H1 (cell line): ENCODE measurements at regions not wholly inside any gene's neighbourhood (a gene's known extent, or its start where the extent isn't known, plus 50 kb on each side); places are given as distances from the start of the nearest gene placed in this dataset.

Experiments used
- CTCF ChIA-PET: fragments of 300-600 bp; sonication (Branson Sonifier 250); formaldehyde crosslinking; loops from one replicate; lab custom pipeline; 2021; ENCODE audit not compliant: partially characterized antibody; lab: Charles Lee
- POLR2A ChIA-PET: fragments of 300-600 bp; sonication (Branson Sonifier 250); formaldehyde crosslinking; loops from one replicate; lab custom pipeline; 2021; ENCODE audit warnings: inconsistent platforms; ENCODE audit not compliant: partially characterized antibody; lab: Charles Lee
- DNase-seq, 2 experiments: peaks; one replicate each; pipeline versions ENCODE4 v3.0.0 to v3.0.0-alpha.2; 2010 to 2022; ENCODE audit warnings: low spot score in 2 of 2, low read depth in 1 of 2, mixed read lengths in 1 of 2
- FAIRE-seq: peaks from 2 replicates; lab custom pipeline; 2011; peaks lifted over from hg19 to GRCh38; lab: Jason Lieb, UNC
- H2AFZ ChIP-seq: 2 replicates; pipeline ENCODE4 v1.8.1; 2012; ENCODE audit warnings: low read length, inconsistent platforms
- H2AK5ac ChIP-seq: 2 replicates; pipeline ENCODE4 v1.6.1; 2013; ENCODE audit warnings: low read depth, low read length
- H2BK120ac ChIP-seq: replicated peaks from 2 replicates; pipeline ENCODE3; 2013; ENCODE audit warnings: low read depth, low read length, inconsistent platforms
- H2BK12ac ChIP-seq: 2 replicates; pipeline ENCODE4 v1.6.1; 2013; ENCODE audit warnings: low read depth, low read length
- H2BK15ac ChIP-seq: 2 replicates; pipeline ENCODE4 v1.6.1; 2013; ENCODE audit warnings: low read length
- H2BK20ac ChIP-seq: 2 replicates; pipeline ENCODE4 v1.6.1; 2013; ENCODE audit warnings: low read length
- H2BK5ac ChIP-seq: 2 replicates; pipeline ENCODE4 v1.6.1; 2013; ENCODE audit warnings: low read depth, low read length
- H3K14ac ChIP-seq: 2 replicates; pipeline ENCODE4 v1.6.1; 2013; ENCODE audit warnings: inconsistent platforms; ENCODE audit not compliant: insufficient read length
- H3K18ac ChIP-seq: 2 replicates; pipeline ENCODE4 v1.6.1; 2013; ENCODE audit warnings: low read length; ENCODE audit errors: extremely low read depth
- H3K23ac ChIP-seq: 2 replicates; pipeline ENCODE4 v1.6.1; 2013; ENCODE audit warnings: inconsistent platforms; ENCODE audit not compliant: insufficient read length
- H3K23me2 ChIP-seq: 2 replicates; pipeline ENCODE4 v1.6.1; 2013; ENCODE audit warnings: low read depth, low read length
- H3K27ac ChIP-seq: 2 replicates; pipeline ENCODE4 v1.6.1; 2011; ENCODE audit warnings: low read depth, low read length, inconsistent platforms
- H3K27me3 ChIP-seq, 4 experiments: replicated peaks in 1 of 4; 1 replicate in 1 of 4; 2 replicates in 3 of 4; pipeline versions ENCODE4 v1.6.1 to v1.8.1; 2011 to 2013; ENCODE audit warnings: low read length in 3 of 4, mild to moderate bottlenecking in 3 of 4, inconsistent platforms in 2 of 4, mixed read lengths in 2 of 4, moderate library complexity in 1 of 4; ENCODE audit not compliant: control insufficient read depth in 3 of 4, insufficient read depth in 3 of 4; ENCODE audit errors: extremely low read depth in 1 of 4
- H3K36me3 ChIP-seq, 4 experiments: 2 replicates each; pipeline versions ENCODE4 v1.6.1 to v1.8.1; 2011 to 2013; ENCODE audit warnings: mild to moderate bottlenecking in 4 of 4, low read length in 3 of 4, moderate library complexity in 2 of 4, control low read depth in 1 of 4, inconsistent platforms in 1 of 4; ENCODE audit not compliant: insufficient read depth in 4 of 4, control insufficient read depth in 2 of 4
- H3K4ac ChIP-seq: replicated peaks from 2 replicates; pipeline ENCODE3; 2013; ENCODE audit warnings: low read length, low read depth, mixed read lengths, inconsistent platforms; ENCODE audit not compliant: insufficient read length
- H3K4me1 ChIP-seq, 4 experiments: replicated peaks in 1 of 4; 1 replicate in 1 of 4; 2 replicates in 3 of 4; pipeline versions ENCODE4 v1.6.1 to v1.8.1; 2011 to 2013; ENCODE audit warnings: low read length in 3 of 4, inconsistent platforms in 2 of 4, mixed read lengths in 1 of 4; ENCODE audit not compliant: insufficient read depth in 4 of 4, control insufficient read depth in 3 of 4
- H3K4me2 ChIP-seq, 2 experiments: 2 replicates each; pipeline versions ENCODE4 v1.6.1 to v1.8.1; 2011 to 2013; ENCODE audit warnings: low read depth in 2 of 2, low read length in 2 of 2, control low read depth in 1 of 2, inconsistent platforms in 1 of 2, mild to moderate bottlenecking in 1 of 2; ENCODE audit not compliant: insufficient read depth in 1 of 2
- H3K4me3 ChIP-seq, 4 experiments: fragments of 200-600, 300-600 bp in 1 of 4; sonication (generic), shearing (Covaris generic), sonication (Bioruptor Twin) in 1 of 4; 2 replicates each; pipeline versions ENCODE4 v1.5.1 to v1.8.1; 2011 to 2016; ENCODE audit warnings: low read length in 4 of 4, low read depth in 3 of 4, control low read depth in 2 of 4, inconsistent platforms in 2 of 4, mild to moderate bottlenecking in 2 of 4, mixed read lengths in 1 of 4, moderate library complexity in 1 of 4; ENCODE audit not compliant: insufficient read depth in 2 of 4; ENCODE audit errors: extremely low read depth in 1 of 4
- H3K56ac ChIP-seq: replicated peaks from 2 replicates; pipeline ENCODE3; 2013; ENCODE audit warnings: low read depth, mild to moderate bottlenecking, mixed read lengths, low read length, inconsistent platforms; ENCODE audit not compliant: insufficient read length
- H3K79me1 ChIP-seq: 2 replicates; pipeline ENCODE4 v1.6.1; 2013; ENCODE audit warnings: low read depth, low read length, control low read depth
- H3K79me2 ChIP-seq, 2 experiments: 2 replicates each; pipeline versions ENCODE4 v1.6.1 to v1.8.1; 2012 to 2013; ENCODE audit warnings: low read length in 2 of 2, mild to moderate bottlenecking in 2 of 2, inconsistent platforms in 1 of 2; ENCODE audit not compliant: insufficient read depth in 2 of 2, control insufficient read depth in 1 of 2
- H3K9ac ChIP-seq, 4 experiments: replicated peaks in 1 of 4; 1 replicate in 1 of 4; 2 replicates in 3 of 4; pipeline versions ENCODE4 v1.6.1 to v1.8.1; 2011 to 2013; ENCODE audit warnings: low read depth in 3 of 4, low read length in 3 of 4, control low read depth in 2 of 4, mild to moderate bottlenecking in 2 of 4, moderate library complexity in 2 of 4, inconsistent platforms in 1 of 4; ENCODE audit errors: extremely low read depth in 1 of 4
- H3K9me3 ChIP-seq, 2 experiments: 2 replicates each; pipeline versions ENCODE4 v1.6.1 to v1.8.1; 2012 to 2013; ENCODE audit warnings: mild to moderate bottlenecking in 2 of 2, moderate library complexity in 2 of 2, control low read depth in 1 of 2, inconsistent platforms in 1 of 2, low read depth in 1 of 2, low read length in 1 of 2, mixed read lengths in 1 of 2; ENCODE audit not compliant: insufficient read depth in 2 of 2
- H4K20me1 ChIP-seq, 2 experiments: replicated peaks in 1 of 2; 2 replicates each; pipeline versions ENCODE3 to v1.8.1; 2011 to 2013; ENCODE audit warnings: inconsistent platforms in 2 of 2, low read length in 2 of 2, mild to moderate bottlenecking in 1 of 2; ENCODE audit not compliant: insufficient read depth in 2 of 2, control insufficient read depth in 1 of 2
- H4K5ac ChIP-seq: 2 replicates; pipeline ENCODE4 v1.6.1; 2013; ENCODE audit warnings: low read length, low read depth, mixed read lengths, inconsistent platforms; ENCODE audit not compliant: insufficient read length
- H4K8ac ChIP-seq: 2 replicates; pipeline ENCODE4 v1.8.0; 2013; ENCODE audit warnings: mild to moderate bottlenecking, moderate library complexity, low read length, inconsistent platforms; ENCODE audit not compliant: insufficient read depth; ENCODE audit errors: extremely low read depth
- H4K91ac ChIP-seq: replicated peaks from 2 replicates; pipeline ENCODE3; 2013; ENCODE audit warnings: low read length, mixed read lengths, inconsistent platforms; ENCODE audit not compliant: insufficient read length
- CREB1 ChIP-seq: IDR thresholded peaks from 2 replicates; pipeline ENCODE4 v1.6.1; 2012; ENCODE audit warnings: inconsistent platforms
- FOSL1 ChIP-seq: IDR thresholded peaks from 2 replicates; pipeline ENCODE4 v1.6.1; 2011; ENCODE audit warnings: mild to moderate bottlenecking, low read depth, low read length, moderate library complexity; ENCODE audit not compliant: insufficient read depth
- GABPA ChIP-seq: IDR thresholded peaks from 2 replicates; pipeline ENCODE4 v1.6.1; 2011; ENCODE audit warnings: mild to moderate bottlenecking, low read length, moderate library complexity, borderline replicate concordance; ENCODE audit not compliant: insufficient read depth
- KDM4A ChIP-seq: IDR thresholded peaks from one replicate; pipeline ENCODE4 v1.7.1; 2012; ENCODE audit warnings: low read depth, mild to moderate bottlenecking, moderate library complexity, low read length, inconsistent platforms; ENCODE audit not compliant: severe bottlenecking
- NANOG ChIP-seq: IDR thresholded peaks from 2 replicates; pipeline ENCODE4 v1.6.1; 2011; ENCODE audit warnings: low read length, low read depth, mild to moderate bottlenecking, inconsistent platforms; ENCODE audit not compliant: insufficient read depth, poor library complexity, severe bottlenecking
- PHF8 ChIP-seq: fragments of 200-600 bp; sonication (generic); conservative IDR thresholded peaks from 2 replicates; pipeline ENCODE4 v1.7.1; 2012; ENCODE audit warnings: low read depth, mild to moderate bottlenecking, inconsistent platforms, low read length, moderate library complexity
- POLR2A ChIP-seq, 2 experiments: IDR thresholded peaks; 1 replicate in 1 of 2; 2 replicates in 1 of 2; pipeline ENCODE4 v1.6.1; 2011; ENCODE audit warnings: low read depth in 2 of 2, low read length in 2 of 2, mild to moderate bottlenecking in 2 of 2; ENCODE audit errors: control extremely low read depth in 1 of 2
- SUZ12 ChIP-seq: fragments of 200-600 bp; sonication (generic); IDR thresholded peaks from 2 replicates; pipeline ENCODE4 v1.6.1; 2012; ENCODE audit warnings: mild to moderate bottlenecking, inconsistent platforms, low read length, moderate library complexity, mixed read lengths
- TAF1 ChIP-seq: IDR thresholded peaks from 2 replicates; pipeline ENCODE4 v1.6.1; 2011; ENCODE audit warnings: mild to moderate bottlenecking, low read depth, low read length
- TF ChIP-seq, protein P1 (sequence below): IDR thresholded peaks from 2 replicates; pipeline ENCODE4 v1.6.1; 2011; ENCODE audit warnings: low read depth, mild to moderate bottlenecking, low read length; ENCODE audit not compliant: insufficient read depth

GRCh38 chr18:57219964-57220363 is 73.1 kb downstream of the BOD1L2 start:
- 0 out of 2 replicates have a peak overlapping the region, but pooled peaks have one; percentile 45 for H2AFZ ChIP-seq
- no peak overlapping the region for H2BK20ac ChIP-seq
- H3K56ac ChIP-seq = no peak overlapping the region
- no peak overlapping the region for H3K23ac ChIP-seq
- H3K9me3 ChIP-seq = no peaks in the 10 kb centered on the region; a peak in 1 of 4 replicates
- H3K9ac ChIP-seq = no peak overlapping the region
- H3K79me1 ChIP-seq = no peaks in the 10 kb centered on the region
- no peak overlapping the region for H2BK5ac ChIP-seq
- no peak for DNase-seq
- CTCF ChIA-PET = interaction anchor here (0.9 to 1.9 kb wide), 3 partner anchors 12 to 22 kb away, joined by 3 to 5 read pairs (median 3); no protein-coding TSS in a partner anchor
- no peak overlapping the region for H3K14ac ChIP-seq
- no peak overlapping the region for H4K8ac ChIP-seq
- H2BK120ac ChIP-seq = no peak overlapping the region
- no peak overlapping the region for H2BK15ac ChIP-seq
- no peak overlapping the region for H4K91ac ChIP-seq
- no peak overlapping the region for H4K5ac ChIP-seq
- POLR2A ChIA-PET = interaction anchor here (1.1 kb wide), 1 partner anchor 13 kb away, joined by 3 read pairs; no protein-coding TSS in a partner anchor
- H3K23me2 ChIP-seq = no peaks in the 10 kb centered on the region
- no peak for FAIRE-seq
- no peaks in the 10 kb centered on the region for H4K20me1 ChIP-seq
- no peak overlapping the region for H2AK5ac ChIP-seq
- peaks cover 4 to 11% (median 6%) of the 10 kb centered on the region in 4 experiments; a peak in 6 of 7 replicates for H3K4me1 ChIP-seq
- peak overlapping the region in 1 of 2 experiments; percentile 36; a peak in 1 of 4 replicates for H3K4me2 ChIP-seq
- H3K79me2 ChIP-seq = no peaks in the 10 kb centered on the region
- TF ChIP-seq FOSL1 (no peak), CREB1 (no peak), NANOG (no peak), TAF1 (no peak), KDM4A (no peak), POLR2A (IDR thresholded peaks at IDR 0.05; ENCODE audit: control extremely low read depth in 1 of 2, low read depth in 2 of 2, low read length in 2 of 2) (no peak), GABPA (no peak), PHF8 (no peak), SUZ12 (no peak)
- TF ChIP-seq, protein P1, sequence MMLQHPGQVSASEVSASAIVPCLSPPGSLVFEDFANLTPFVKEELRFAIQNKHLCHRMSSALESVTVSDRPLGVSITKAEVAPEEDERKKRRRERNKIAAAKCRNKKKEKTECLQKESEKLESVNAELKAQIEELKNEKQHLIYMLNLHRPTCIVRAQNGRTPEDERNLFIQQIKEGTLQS = no peak
- no peak overlapping the region for H2BK12ac ChIP-seq
- H3K4ac ChIP-seq = no peak overlapping the region
- no peak overlapping the region for H3K18ac ChIP-seq
- H3K27ac ChIP-seq = no peak overlapping the region
- H3K36me3 ChIP-seq = no peaks in the 10 kb centered on the region
- peak overlapping the region in 1 of 4 experiments; percentile 29; a peak in 1 of 8 replicates for H3K4me3 ChIP-seq
- no peaks in the 10 kb centered on the region for H3K27me3 ChIP-seq
